Prostate gland (tissue), 2 donors: ENCODE measurements at regions not wholly inside any gene's neighbourhood (a gene's known extent, or its start where the extent isn't known, plus 50 kb on each side); places are given as distances from the start of the nearest gene placed in this dataset.

Source experiments
- DNase-seq: peaks from one replicate; pipeline ENCODE4 v3.0.0-alpha.2; 2019; ENCODE audit warnings: low spot score
- H3K27ac ChIP-seq, 2 donors: fragments of 200-600 bp; sonication (generic); 2 replicates each; pipeline ENCODE4 v1.5.1; 2017 to 2019
- H3K27me3 ChIP-seq: fragments of 200-600 bp; sonication (generic); replicated peaks from 2 replicates; pipeline ENCODE4 v1.5.1; 2019; ENCODE audit not compliant: insufficient read depth
- H3K36me3 ChIP-seq, 2 donors: fragments of 200-600 bp; sonication (generic); 1 replicate in 1 of 2; 2 replicates in 1 of 2; pipeline versions ENCODE4 v1.5.1 to v1.8.1; 2017 to 2019
- H3K4me1 ChIP-seq: fragments of 200-600 bp; sonication (generic); replicated peaks from 2 replicates; pipeline ENCODE4 v1.5.1; 2019
- H3K4me3 ChIP-seq, 2 donors: fragments of 200-600 bp; sonication (generic); 2 replicates each; pipeline ENCODE4 v1.5.1; 2017 to 2019
- H3K9me3 ChIP-seq: fragments of 200-600 bp; sonication (generic); 2 replicates; pipeline ENCODE4 v1.5.1; 2017
- POLR2A ChIP-seq: fragments of 450-650 bp; IDR thresholded peaks from one replicate; pipeline ENCODE4 v1.6.1; 2016; ENCODE audit warnings: antibody characterized with exemption, mild to moderate bottlenecking
- POLR2AphosphoS5 ChIP-seq: sonication (generic); formaldehyde crosslinking; IDR thresholded peaks from one replicate; pipeline ENCODE4 v1.6.1; 2017; ENCODE audit warnings: antibody characterized with exemption
- WGBS: methylation state at CpG from one replicate; pipeline ENCODE4 v1.1.5; 2018; 5-methylcytosine and 5-hydroxymethylcytosine counted together
- intact Hi-C: fragments of 100-400 bp; cut with DNase I; formaldehyde crosslinking; loops from one replicate; pipeline ENCODE4 v1.14.2; 2022
- TF ChIP-seq, protein P1 (sequence below), 4 experiments: fragments of 200-600 bp in 2 of 4; fragments of 450-650 bp in 2 of 4; sonication (generic) in 2 of 4; IDR thresholded peaks; 1 replicate in 3 of 4; 2 replicates in 1 of 4; pipeline ENCODE4 v1.5.1; 2016 to 2019; ENCODE audit warnings: antibody characterized with exemption in 4 of 4, mild to moderate bottlenecking in 2 of 4, moderate library complexity in 2 of 4

DNA sequence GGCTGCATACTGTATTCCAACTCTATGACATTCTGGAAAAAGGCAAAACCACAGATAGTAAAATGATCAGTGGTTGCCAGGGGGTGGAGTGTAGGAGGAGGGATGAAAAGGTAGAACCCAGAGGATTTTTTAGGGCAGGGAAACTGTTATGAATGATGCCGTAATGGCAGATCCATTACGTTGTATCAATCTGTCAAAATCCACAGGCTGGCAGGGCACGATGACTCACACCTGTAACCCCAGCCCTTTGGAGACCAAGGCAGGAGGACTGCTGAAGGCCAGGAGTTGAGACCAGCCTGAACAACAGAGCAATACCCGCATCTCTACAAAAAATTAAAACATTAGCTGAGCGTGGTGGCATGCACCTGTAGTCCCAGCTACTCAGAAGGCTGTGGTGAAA is 91.8 kb downstream of the RMI2 start:
- Histone ChIP-seq H3K27me3 (no peaks in the 10 kb centered on the region), H3K27ac (no peak overlapping the region), H3K4me3 (no peak overlapping the region), H3K36me3 (no peaks in the 10 kb centered on the region), H3K4me1 (no peaks in the 10 kb centered on the region), H3K9me3 (no peaks in the 10 kb centered on the region)
- TF ChIP-seq POLR2A = no peak
- TF ChIP-seq, protein P1, sequence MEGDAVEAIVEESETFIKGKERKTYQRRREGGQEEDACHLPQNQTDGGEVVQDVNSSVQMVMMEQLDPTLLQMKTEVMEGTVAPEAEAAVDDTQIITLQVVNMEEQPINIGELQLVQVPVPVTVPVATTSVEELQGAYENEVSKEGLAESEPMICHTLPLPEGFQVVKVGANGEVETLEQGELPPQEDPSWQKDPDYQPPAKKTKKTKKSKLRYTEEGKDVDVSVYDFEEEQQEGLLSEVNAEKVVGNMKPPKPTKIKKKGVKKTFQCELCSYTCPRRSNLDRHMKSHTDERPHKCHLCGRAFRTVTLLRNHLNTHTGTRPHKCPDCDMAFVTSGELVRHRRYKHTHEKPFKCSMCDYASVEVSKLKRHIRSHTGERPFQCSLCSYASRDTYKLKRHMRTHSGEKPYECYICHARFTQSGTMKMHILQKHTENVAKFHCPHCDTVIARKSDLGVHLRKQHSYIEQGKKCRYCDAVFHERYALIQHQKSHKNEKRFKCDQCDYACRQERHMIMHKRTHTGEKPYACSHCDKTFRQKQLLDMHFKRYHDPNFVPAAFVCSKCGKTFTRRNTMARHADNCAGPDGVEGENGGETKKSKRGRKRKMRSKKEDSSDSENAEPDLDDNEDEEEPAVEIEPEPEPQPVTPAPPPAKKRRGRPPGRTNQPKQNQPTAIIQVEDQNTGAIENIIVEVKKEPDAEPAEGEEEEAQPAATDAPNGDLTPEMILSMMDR (IDR thresholded peaks at IDR 0.05) = no peak
- TF ChIP-seq POLR2AphosphoS5 = no peak
- no peak for DNase-seq
- WGBS = 85% methylated on average over 5 of the region's 5 CpGs
- intact Hi-C loops = no loop called here

DNA sequence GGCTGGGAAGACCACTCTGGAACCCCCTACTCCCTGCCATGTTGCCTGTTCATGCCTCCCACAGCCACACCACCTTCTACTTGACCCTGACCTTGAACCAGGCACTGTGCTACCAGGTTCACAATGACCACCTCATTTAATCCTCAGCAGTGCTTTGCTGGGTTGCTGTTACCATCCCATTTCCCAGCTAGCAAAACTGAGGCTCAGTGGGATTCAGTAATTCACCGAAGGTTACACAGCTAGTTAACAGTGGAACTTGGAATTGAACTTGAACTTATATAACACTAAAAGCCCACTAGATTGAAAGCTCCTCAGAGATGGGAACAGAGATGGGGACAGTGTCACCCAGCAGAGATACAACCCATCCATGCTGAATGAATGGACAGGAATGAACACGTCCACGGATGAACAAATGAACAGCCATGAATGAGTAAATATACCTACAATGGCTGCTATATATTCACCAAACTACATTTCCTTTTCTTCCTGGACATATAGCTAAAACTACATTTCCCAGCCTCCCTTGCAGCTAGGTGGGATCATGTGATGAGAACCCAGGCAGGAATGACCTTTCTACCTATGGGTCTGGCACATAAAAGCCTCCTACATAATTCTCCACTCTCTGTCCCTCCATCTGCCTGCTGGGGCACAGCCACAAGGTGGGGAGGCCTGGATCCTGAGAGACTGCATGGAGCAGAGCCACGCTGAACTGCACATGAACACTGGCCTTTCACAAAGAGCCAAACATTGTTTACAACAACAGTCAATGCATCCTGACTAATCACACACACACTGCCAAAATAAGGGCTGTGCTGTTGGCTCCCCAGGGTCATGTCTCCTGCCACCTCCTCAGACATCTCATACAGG is 94.8 kb downstream of the RMI2 start:
- WGBS = 92% methylated on average over 4 of the region's 4 CpGs
- Histone ChIP-seq H3K4me3 (no peak overlapping the region), H3K36me3 (no peaks in the 10 kb centered on the region), H3K4me1 (no peaks in the 10 kb centered on the region), H3K27ac (no peak overlapping the region), H3K9me3 (no peaks in the 10 kb centered on the region), H3K27me3 (no peaks in the 10 kb centered on the region)
- intact Hi-C loops = no loop called here
- TF ChIP-seq POLR2AphosphoS5 = no peak
- TF ChIP-seq, protein P1 (IDR thresholded peaks at IDR 0.05) = no peak
- no peak for TF ChIP-seq POLR2A
- DNase-seq = no peak

DNA sequence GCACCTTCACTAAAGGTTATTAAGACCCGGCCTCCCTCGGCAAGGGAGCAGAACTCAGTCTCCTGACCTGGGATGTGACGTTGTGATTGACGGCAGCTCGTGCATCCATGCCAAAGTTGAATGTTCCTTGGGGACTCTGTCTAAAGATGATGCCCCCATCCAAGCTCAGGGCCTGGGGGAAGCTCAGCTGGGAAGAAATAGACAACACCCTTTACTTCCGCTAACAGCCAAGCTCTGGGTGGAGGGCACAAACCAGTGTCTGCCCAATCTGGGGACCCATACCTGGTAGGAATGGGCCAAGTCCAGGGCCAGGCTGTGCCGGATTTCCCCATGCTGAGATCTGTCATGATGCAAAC is 95.4 kb downstream of the RMI2 start:
- Histone ChIP-seq H3K27ac (no peak overlapping the region), H3K9me3 (no peaks in the 10 kb centered on the region), H3K4me1 (no peaks in the 10 kb centered on the region), H3K36me3 (no peaks in the 10 kb centered on the region), H3K27me3 (no peaks in the 10 kb centered on the region), H3K4me3 (no peak overlapping the region)
- intact Hi-C loops = no loop called here
- 95% methylated on average over 7 of the region's 7 CpGs for WGBS
- DNase-seq = no peak
- TF ChIP-seq POLR2A (no peak), POLR2AphosphoS5 (no peak)
- TF ChIP-seq, protein P1 (IDR thresholded peaks at IDR 0.05) = no peak

DNA sequence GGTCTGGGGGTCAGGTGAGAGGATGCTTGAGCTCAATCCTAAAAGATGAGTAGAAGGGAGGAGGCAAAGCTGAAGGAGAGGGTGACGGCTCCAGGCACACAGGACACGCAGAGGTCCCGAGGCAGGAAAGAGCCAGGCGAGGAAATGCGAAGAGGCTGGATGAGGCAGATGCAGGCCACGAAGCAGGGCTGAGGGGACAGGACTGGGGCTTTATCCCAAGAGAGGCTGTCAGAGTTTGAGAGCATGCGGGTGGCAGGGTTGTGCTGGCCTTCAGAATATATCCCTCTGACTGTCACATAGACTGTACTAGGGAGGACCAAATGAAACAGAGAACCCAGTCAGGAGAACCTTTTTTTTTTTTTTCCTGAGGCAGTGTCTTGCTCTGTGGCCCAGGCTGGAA is 100.2 kb downstream of the RMI2 start:
- H3K27ac ChIP-seq = no peak overlapping the region
- no peak for DNase-seq
- TF ChIP-seq POLR2A = no peak
- TF ChIP-seq, protein P1 (IDR thresholded peaks at IDR 0.05) = no peak
- TF ChIP-seq POLR2AphosphoS5 = no peak
- no peaks in the 10 kb centered on the region for H3K4me1 ChIP-seq
- intact Hi-C loops = no loop called here
- 90% methylated on average over 7 of the region's 7 CpGs for WGBS
- H3K27me3 ChIP-seq = no peaks in the 10 kb centered on the region
- H3K4me3 ChIP-seq = no peak overlapping the region
- no peaks in the 10 kb centered on the region for H3K9me3 ChIP-seq
- no peaks in the 10 kb centered on the region for H3K36me3 ChIP-seq

DNA sequence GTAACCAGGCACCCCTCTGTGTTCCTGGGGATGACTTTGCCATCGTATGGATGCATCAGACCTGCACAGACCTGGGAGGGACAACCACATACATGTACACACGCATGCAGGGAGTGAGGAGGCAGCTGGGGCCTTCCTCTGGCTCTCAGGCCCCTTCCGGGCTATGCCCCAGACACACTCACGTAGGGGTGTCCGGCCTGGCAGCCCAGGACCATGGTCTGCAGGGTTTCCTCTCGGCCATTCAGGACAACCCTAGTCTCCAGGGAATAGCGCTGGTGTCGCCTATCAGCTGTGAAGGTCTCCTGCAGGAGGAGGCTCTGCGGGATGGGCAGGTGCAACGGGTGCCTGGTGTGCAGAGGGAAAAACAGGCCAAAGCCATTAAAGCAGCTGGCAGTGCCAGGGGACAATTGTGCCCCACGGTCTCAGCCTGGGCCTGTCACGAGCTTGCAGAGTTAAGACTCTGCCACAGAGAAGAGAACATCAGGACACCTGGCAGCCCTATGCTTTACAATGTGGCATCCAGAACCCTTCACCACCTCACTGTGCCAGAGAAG is 101.4 kb downstream of the RMI2 start:
- Histone ChIP-seq H3K9me3 (no peaks in the 10 kb centered on the region), H3K27me3 (no peaks in the 10 kb centered on the region), H3K27ac (no peak overlapping the region), H3K4me1 (no peaks in the 10 kb centered on the region), H3K4me3 (no peak overlapping the region), H3K36me3 (no peaks in the 10 kb centered on the region)
- WGBS = 82% methylated on average over 12 of the region's 12 CpGs
- TF ChIP-seq, protein P1 (IDR thresholded peaks at IDR 0.05) = no peak
- TF ChIP-seq POLR2A (no peak), POLR2AphosphoS5 (no peak)
- no peak for DNase-seq
- intact Hi-C loops = no loop called here
